H9 (cell line): ENCODE measurements at regions not wholly inside any gene's neighbourhood (a gene's known extent, or its start where the extent isn't known, plus 50 kb on each side); places are given as distances from the start of the nearest gene placed in this dataset.

ENCODE experiments used
- DNase-seq: peaks from one replicate; pipeline ENCODE4 v3.0.0-alpha.2; 2017
- H2AFZ ChIP-seq: one replicate; pipeline ENCODE4 v1.6.1; 2013; ENCODE audit warnings: mild to moderate bottlenecking, low read length, control low read depth, moderate library complexity
- H2AK5ac ChIP-seq: 2 replicates; pipeline ENCODE4 v1.6.1; 2013; ENCODE audit warnings: low read length, control low read depth, mixed read lengths; ENCODE audit not compliant: insufficient read length
- H2BK120ac ChIP-seq: one replicate; pipeline ENCODE4 v1.6.1; 2013; ENCODE audit warnings: low read depth, mild to moderate bottlenecking, low read length, control low read depth, inconsistent platforms; ENCODE audit not compliant: poor library complexity, severe bottlenecking
- H2BK12ac ChIP-seq: 2 replicates; pipeline ENCODE4 v1.6.1; 2013; ENCODE audit warnings: low read length, control low read depth, mixed read lengths, low read depth; ENCODE audit not compliant: insufficient read length
- H2BK15ac ChIP-seq: 2 replicates; pipeline ENCODE4 v1.6.1; 2013; ENCODE audit warnings: low read depth, low read length, control low read depth
- H2BK20ac ChIP-seq: one replicate; pipeline ENCODE4 v1.6.1; 2013; ENCODE audit warnings: low read depth, mild to moderate bottlenecking, low read length, control low read depth, inconsistent platforms; ENCODE audit not compliant: poor library complexity, severe bottlenecking
- H2BK5ac ChIP-seq: 2 replicates; pipeline ENCODE4 v1.6.1; 2013; ENCODE audit warnings: low read length, control low read depth, mixed read lengths; ENCODE audit not compliant: insufficient read length
- H3K14ac ChIP-seq: 2 replicates; pipeline ENCODE4 v1.6.1; 2013; ENCODE audit warnings: low read length, control low read depth; ENCODE audit not compliant: insufficient read depth
- H3K18ac ChIP-seq: 2 replicates; pipeline ENCODE4 v1.6.1; 2013; ENCODE audit warnings: low read depth, mild to moderate bottlenecking, mixed read lengths, low read length, control low read depth; ENCODE audit not compliant: insufficient read length
- H3K23ac ChIP-seq: 2 replicates; pipeline ENCODE4 v1.6.1; 2013; ENCODE audit warnings: low read length, control low read depth, mixed read lengths, low read depth; ENCODE audit not compliant: insufficient read length
- H3K23me2 ChIP-seq: 2 replicates; pipeline ENCODE4 v1.6.1; 2013; ENCODE audit warnings: low read depth, mild to moderate bottlenecking, mixed read lengths, low read length, control low read depth; ENCODE audit not compliant: insufficient read length, poor library complexity, severe bottlenecking
- H3K27ac ChIP-seq: 2 replicates; pipeline ENCODE4 v1.5.1; 2013; ENCODE audit warnings: low read length, control low read depth, mixed read lengths, low read depth; ENCODE audit not compliant: insufficient read length
- H3K27me3 ChIP-seq: 2 replicates; pipeline ENCODE4 v1.6.1; 2013; ENCODE audit warnings: low read length, control low read depth, inconsistent platforms; ENCODE audit not compliant: insufficient read depth
- H3K4ac ChIP-seq: 2 replicates; pipeline ENCODE4 v1.6.1; 2013; ENCODE audit warnings: low read depth, mild to moderate bottlenecking, control low read depth, inconsistent platforms, low read length, moderate library complexity
- H3K4me1 ChIP-seq: 2 replicates; pipeline ENCODE4 v1.6.1; 2013; ENCODE audit warnings: low read length, control low read depth, inconsistent platforms; ENCODE audit not compliant: insufficient read depth
- H3K4me2 ChIP-seq: 2 replicates; pipeline ENCODE4 v1.6.1; 2013; ENCODE audit warnings: low read length, control low read depth, mixed read lengths; ENCODE audit not compliant: insufficient read length, insufficient read depth
- H3K56ac ChIP-seq: 2 replicates; pipeline ENCODE4 v1.6.1; 2013; ENCODE audit warnings: low read depth, mild to moderate bottlenecking, mixed read lengths, low read length, control low read depth; ENCODE audit not compliant: insufficient read length
- H3K79me1 ChIP-seq: 2 replicates; pipeline ENCODE4 v1.6.1; 2013; ENCODE audit warnings: low read depth, mild to moderate bottlenecking, moderate library complexity, low read length, control low read depth, inconsistent platforms; ENCODE audit not compliant: insufficient read depth, poor library complexity, severe bottlenecking
- H3K79me2 ChIP-seq: 2 replicates; pipeline ENCODE4 v1.6.1; 2013; ENCODE audit warnings: low read length, control low read depth, inconsistent platforms; ENCODE audit not compliant: insufficient read depth
- H3K9ac ChIP-seq: 2 replicates; pipeline ENCODE4 v1.6.1; 2013; ENCODE audit warnings: low read length, control low read depth, mixed read lengths; ENCODE audit not compliant: insufficient read length; ENCODE audit errors: extremely low read depth
- H3K9me3 ChIP-seq: one replicate; pipeline ENCODE4 v1.6.1; 2013; ENCODE audit warnings: low read depth, low read length, inconsistent platforms; ENCODE audit not compliant: control insufficient read depth
- H3T11ph ChIP-seq: one replicate; pipeline ENCODE4 v1.6.1; 2013; ENCODE audit warnings: mild to moderate bottlenecking, low read length, control low read depth, inconsistent platforms
- H4K20me1 ChIP-seq: one replicate; pipeline ENCODE4 v1.6.1; 2013; ENCODE audit not compliant: control insufficient read depth, insufficient read length, insufficient read depth
- H4K5ac ChIP-seq: 2 replicates; pipeline ENCODE4 v1.6.1; 2013; ENCODE audit warnings: low read depth, mild to moderate bottlenecking, mixed read lengths, low read length, control low read depth; ENCODE audit not compliant: insufficient read length
- H4K8ac ChIP-seq: replicated peaks from 2 replicates; pipeline ENCODE4 v1.6.1; 2013; ENCODE audit warnings: low read length, control low read depth, mixed read lengths, low read depth; ENCODE audit not compliant: insufficient read length
- H4K91ac ChIP-seq: 2 replicates; pipeline ENCODE4 v1.6.1; 2013; ENCODE audit warnings: low read depth, mild to moderate bottlenecking, moderate library complexity, mixed read lengths, low read length, control low read depth; ENCODE audit not compliant: insufficient read length
- H3K27ac Mint-ChIP-seq, 3 experiments: 2 replicates in 2 of 3; 3 replicates in 1 of 3; pipeline ENCODE4 v1.8.0; 2020 to 2021; ENCODE audit warnings: mixed read lengths in 3 of 3, mild to moderate bottlenecking in 1 of 3, moderate library complexity in 1 of 3
- H3K27me3 Mint-ChIP-seq: 2 replicates; pipeline ENCODE4 v1.8.0; 2021; ENCODE audit warnings: low read depth, mild to moderate bottlenecking, moderate library complexity, mixed read lengths
- H3K36me3 Mint-ChIP-seq, 3 experiments: 2 replicates in 2 of 3; 3 replicates in 1 of 3; pipeline ENCODE4 v1.8.0; 2020 to 2021; ENCODE audit warnings: low read depth in 3 of 3, mixed read lengths in 3 of 3; ENCODE audit not compliant: insufficient read depth in 1 of 3
- H3K4me1 Mint-ChIP-seq, 2 experiments: 2 replicates each; pipeline ENCODE4 v1.8.0; 2020; ENCODE audit warnings: mixed read lengths in 2 of 2
- H3K4me3 Mint-ChIP-seq, 2 experiments: 2 replicates in 1 of 2; 3 replicates in 1 of 2; pipeline ENCODE4 v1.8.0; 2020 to 2021; ENCODE audit warnings: mild to moderate bottlenecking in 2 of 2, mixed read lengths in 2 of 2, moderate library complexity in 1 of 2
- H3K9me3 Mint-ChIP-seq, 2 experiments: 2 replicates in 1 of 2; 3 replicates in 1 of 2; pipeline ENCODE4 v1.8.0; 2020; ENCODE audit warnings: mild to moderate bottlenecking in 2 of 2, mixed read lengths in 2 of 2, moderate library complexity in 1 of 2
- CTCF ChIP-seq: fragments of 200-600 bp; sonication (generic); conservative IDR thresholded peaks from 3 replicates; pipeline ENCODE4 v1.8.0; 2021; ENCODE audit warnings: antibody characterized with exemption, mild to moderate bottlenecking
- WGBS: extraction: QIAGEN DNeasy Blood & Tissue Kit; methylation state at CpG from one replicate; pipeline ENCODE4 v1.1.7; 2013; ENCODE audit warnings: missing lambda C conversion rate, low lambda C conversion rate, mixed read lengths; ENCODE audit not compliant: insufficient read length; ENCODE audit errors: extremely low coverage; 5-methylcytosine and 5-hydroxymethylcytosine counted together

DNA sequence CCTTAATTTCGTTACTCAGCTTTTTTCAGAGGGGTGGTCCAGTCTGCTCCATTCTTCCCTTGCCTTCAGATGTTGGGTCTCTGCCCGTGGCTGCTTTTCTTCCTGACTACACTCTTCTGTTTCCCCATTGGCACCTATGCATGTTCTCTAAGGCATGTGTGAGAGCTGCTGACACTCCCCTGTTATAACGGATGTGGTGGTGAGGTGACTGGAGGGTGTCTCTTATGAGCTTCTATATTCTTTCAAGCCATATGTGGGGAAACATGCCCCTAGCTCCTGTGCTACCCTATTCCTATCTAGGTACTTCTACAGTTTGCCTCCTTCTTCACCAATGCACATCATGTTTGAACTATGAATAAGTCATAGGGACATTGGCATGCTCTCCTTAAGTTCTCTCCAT lies 643.2 kb downstream of the RPL10L start:
- DNase-seq = no peak
- Histone ChIP-seq H3K9ac (no peak overlapping the region), H4K20me1 (no peaks in the 10 kb centered on the region), H2BK120ac (no peak overlapping the region), H3K9me3 (no peaks in the 10 kb centered on the region), H3K79me2 (no peaks in the 10 kb centered on the region), H3K23ac (no peak overlapping the region), H3K27me3 (no peaks in the 10 kb centered on the region), H3K79me1 (no peaks in the 10 kb centered on the region), H3K4me2 (no peak overlapping the region), H3K4ac (no peak overlapping the region), H2BK20ac (no peak overlapping the region), H2BK15ac (no peak overlapping the region), H3K18ac (no peak overlapping the region), H3K27ac (no peak overlapping the region), H3K56ac (no peak overlapping the region), H4K91ac (no peak overlapping the region), H2BK12ac (no peak overlapping the region), H2AK5ac (no peak overlapping the region), H3T11ph (no peak overlapping the region), H2AFZ (no peak overlapping the region), H3K23me2 (no peaks in the 10 kb centered on the region), H3K4me1 (no peaks in the 10 kb centered on the region; the same call in 1 of the 2 replicates), H2BK5ac (no peak overlapping the region), H4K5ac (no peak overlapping the region), H4K8ac (no peak overlapping the region), H3K14ac (no peak overlapping the region)
- Mint-ChIP-seq H3K27ac (no peak overlapping the region), H3K27me3 (no peaks in the 10 kb centered on the region), H3K4me3 (no peak overlapping the region), H3K9me3 (peaks cover 19 to 22% of the 10 kb centered on the region in 2 experiments), H3K36me3 (peaks cover 4 to 11% (median 11%) of the 10 kb centered on the region in 3 experiments; a peak in 5 of 7 replicates), H3K4me1 (peaks cover 4 to 6% of the 10 kb centered on the region in 2 experiments; a peak in 3 of 4 replicates)
- TF ChIP-seq CTCF = no peak
- no CpG with 5 or more reads among the region's 3 CpGs for WGBS
